ENCODE measurements at regions not wholly inside any gene's neighbourhood (a gene's known extent, or its start where the extent isn't known, plus 50 kb on each side); places are given as distances from the start of the nearest gene placed in this dataset.

- no peak for DNase-seq (ENCODE audit: low read depth)
- no peak for TF ChIP-seq CTCF (conservative IDR thresholded peaks at IDR 0.05; ENCODE audit: low read length)
- no peak overlapping the region for H3K4me3 ChIP-seq (ENCODE audit: low read length)
These were observed 305.9 kb upstream of the DAB2 start for GRCh38 chr5:39730699-39731098.

GRCh38 chr5:39730006-39730405 lies 305.2 kb upstream of the DAB2 start:
- H3K4me3 ChIP-seq (ENCODE audit: low read length): no peak overlapping the region
- DNase-seq (ENCODE audit: low read depth): no peak
- TF ChIP-seq CTCF (conservative IDR thresholded peaks at IDR 0.05; ENCODE audit: low read length): no peak

- TF ChIP-seq CTCF (conservative IDR thresholded peaks at IDR 0.05; ENCODE audit: low read length): no peak
- no peak for DNase-seq (ENCODE audit: low read depth)
These were observed 301.7 kb upstream of the DAB2 start for GRCh38 chr5:39726467-39726866.

GRCh38 chr5:39721394-39721793 lies 296.6 kb upstream of the DAB2 start:
- no peak overlapping the region for H3K4me3 ChIP-seq (ENCODE audit: low read length)
- DNase-seq (ENCODE audit: low read depth): no peak
- TF ChIP-seq CTCF (conservative IDR thresholded peaks at IDR 0.05; ENCODE audit: low read length): no peak

More at GRCh38 chr5:39726467-39726866, 301.7 kb upstream of the DAB2 start:
- no peak overlapping the region for H3K4me3 ChIP-seq (ENCODE audit: low read length)

- no peak for TF ChIP-seq CTCF (conservative IDR thresholded peaks at IDR 0.05; ENCODE audit: low read length)
- no peak for DNase-seq (ENCODE audit: low read depth)
These were observed 295.4 kb upstream of the DAB2 start for GRCh38 chr5:39720136-39720535.

GRCh38 chr5:39717176-39717897 lies 292.6 kb upstream of the DAB2 start:
- DNase-seq (ENCODE audit: low read depth): peak; percentile 80
- no peak overlapping the region for H3K4me3 ChIP-seq (ENCODE audit: low read length)
- TF ChIP-seq CTCF (conservative IDR thresholded peaks at IDR 0.05; ENCODE audit: low read length): no peak

More at GRCh38 chr5:39720136-39720535, 295.4 kb upstream of the DAB2 start:
- H3K4me3 ChIP-seq (ENCODE audit: low read length): no peak overlapping the region

- H3K4me3 ChIP-seq (ENCODE audit: low read length): no peak overlapping the region
- TF ChIP-seq CTCF (conservative IDR thresholded peaks at IDR 0.05; ENCODE audit: low read length): peak; percentile 46
- peak; percentile 44 for DNase-seq (ENCODE audit: low read depth)
These were observed 291.8 kb upstream of the DAB2 start for GRCh38 chr5:39716532-39717028.
